WTC11 (cell line): ENCODE measurements at regions not wholly inside any gene's neighbourhood (a gene's known extent, or its start where the extent isn't known, plus 50 kb on each side); places are given as distances from the start of the nearest gene placed in this dataset.
"Not testable (repeated sequence)": the region's sequence is repeated elsewhere in the genome, so short reads cannot be mapped to it uniquely, and the experiment has no call there.

Source experiments
- ATAC-seq: fragments of 200-7000 bp; cut with Tn5 transposase; 2 replicates; pipeline ENCODE4 v1.10.0; 2021; ENCODE audit warnings: mild to moderate bottlenecking, moderate library complexity
- CTCF ChIA-PET: fragments of 300-600 bp; sonication (Branson Sonifier 250); formaldehyde crosslinking; loops from one replicate; lab custom pipeline; 2021; ENCODE audit warnings: antibody characterized with exemption; lab: Charles Lee
- POLR2A ChIA-PET: fragments of 350-600 bp; sonication (Branson Sonifier 250); formaldehyde crosslinking; loops from one replicate; lab custom pipeline; 2021; ENCODE audit warnings: antibody characterized with exemption; lab: Charles Lee
- DNase-seq: peaks from one replicate; pipeline ENCODE4 v3.0.0; 2021; ENCODE audit warnings: low spot score
- H3K27ac Mint-ChIP-seq: 2 replicates; pipeline ENCODE4 v1.8.0; 2021; ENCODE audit warnings: mixed read lengths
- H3K27me3 Mint-ChIP-seq: 2 replicates; pipeline ENCODE4 v1.8.0; 2021; ENCODE audit warnings: low read depth, mild to moderate bottlenecking, moderate library complexity, mixed read lengths
- H3K36me3 Mint-ChIP-seq: 2 replicates; pipeline ENCODE4 v1.8.0; 2021; ENCODE audit warnings: mixed read lengths
- H3K4me1 Mint-ChIP-seq: 2 replicates; pipeline ENCODE4 v1.8.0; 2022; ENCODE audit warnings: mixed read lengths
- H3K4me3 Mint-ChIP-seq: 2 replicates; pipeline ENCODE4 v1.8.0; 2021; ENCODE audit warnings: mild to moderate bottlenecking, moderate library complexity, mixed read lengths
- H3K9me3 Mint-ChIP-seq: 2 replicates; pipeline ENCODE4 v1.8.0; 2021; ENCODE audit warnings: mixed read lengths
- GRHL2 ChIP-seq: fragments of 250-450 bp; sonication (Bioruptor Pico); IDR thresholded peaks from 2 replicates; pipeline ENCODE4 v1.8.0; 2022; ENCODE audit warnings: mild to moderate bottlenecking, moderate library complexity; ENCODE audit not compliant: insufficient replicate concordance, severe bottlenecking
- JUN ChIP-seq: sonication (generic); formaldehyde crosslinking; IDR thresholded peaks from 2 replicates; pipeline ENCODE4 v1.8.0; 2023; ENCODE audit warnings: mild to moderate bottlenecking, missing genetic modification reagents
- KAT7 ChIP-seq: sonication (generic); formaldehyde crosslinking; IDR thresholded peaks from 2 replicates; pipeline ENCODE4 v1.8.1; 2023; ENCODE audit warnings: missing genetic modification reagents, mild to moderate bottlenecking, borderline replicate concordance
- MXD4 ChIP-seq: fragments of 250-450 bp; sonication (Bioruptor Pico); IDR thresholded peaks from 2 replicates; pipeline ENCODE4 v1.8.0; 2021; ENCODE audit warnings: mild to moderate bottlenecking, moderate library complexity, borderline replicate concordance
- NFYB ChIP-seq: sonication (generic); formaldehyde crosslinking; conservative IDR thresholded peaks from 2 replicates; pipeline ENCODE4 v1.8.0; 2022; ENCODE audit warnings: low read depth, missing genetic modification reagents
- RELA ChIP-seq: sonication (generic); formaldehyde crosslinking; IDR thresholded peaks from 2 replicates; pipeline ENCODE4 v1.8.1; 2022; ENCODE audit warnings: missing genetic modification reagents, mild to moderate bottlenecking, borderline replicate concordance
- SMAD3 ChIP-seq: sonication (generic); formaldehyde crosslinking; IDR thresholded peaks from 2 replicates; pipeline ENCODE4 v1.8.0; 2022; ENCODE audit warnings: missing genetic modification reagents, mild to moderate bottlenecking, borderline replicate concordance
- SOX15 ChIP-seq: fragments of 250-450 bp; sonication (Bioruptor Pico); IDR thresholded peaks from 2 replicates; pipeline ENCODE4 v1.9.0; 2021; ENCODE audit warnings: mild to moderate bottlenecking
- TEAD1 ChIP-seq: sonication (generic); formaldehyde crosslinking; IDR thresholded peaks from 2 replicates; pipeline ENCODE4 v1.8.0; 2022; ENCODE audit warnings: mild to moderate bottlenecking, missing genetic modification reagents
- ZNF138 ChIP-seq: sonication (generic); formaldehyde crosslinking; conservative IDR thresholded peaks from 2 replicates; pipeline ENCODE4 v1.8.1; 2022; ENCODE audit warnings: mild to moderate bottlenecking, moderate library complexity, missing genetic modification reagents
- ZNF396 ChIP-seq: fragments of 250-450 bp; sonication (Bioruptor Pico); IDR thresholded peaks from 2 replicates; pipeline ENCODE4 v1.8.0; 2021; ENCODE audit warnings: mild to moderate bottlenecking, moderate library complexity, borderline replicate concordance
- TF ChIP-seq, protein P1 (sequence below): sonication (generic); formaldehyde crosslinking; conservative IDR thresholded peaks from 2 replicates; pipeline ENCODE4 v1.8.1; 2022; ENCODE audit warnings: mild to moderate bottlenecking, missing genetic modification reagents
- TF ChIP-seq, protein P2 (sequence below): sonication (generic); formaldehyde crosslinking; conservative IDR thresholded peaks from 2 replicates; pipeline ENCODE4 v1.8.1; 2023; ENCODE audit warnings: mild to moderate bottlenecking, low read depth, missing genetic modification reagents, moderate library complexity
- TF ChIP-seq, protein P3 (sequence below): sonication (generic); formaldehyde crosslinking; IDR thresholded peaks from 2 replicates; pipeline ENCODE4 v1.8.0; 2022; ENCODE audit warnings: missing genetic modification reagents
- TF ChIP-seq, protein P4 (sequence below): sonication (generic); formaldehyde crosslinking; IDR thresholded peaks from 2 replicates; pipeline ENCODE4 v1.8.1; 2023; ENCODE audit warnings: mild to moderate bottlenecking, missing genetic modification reagents, moderate library complexity

DNA sequence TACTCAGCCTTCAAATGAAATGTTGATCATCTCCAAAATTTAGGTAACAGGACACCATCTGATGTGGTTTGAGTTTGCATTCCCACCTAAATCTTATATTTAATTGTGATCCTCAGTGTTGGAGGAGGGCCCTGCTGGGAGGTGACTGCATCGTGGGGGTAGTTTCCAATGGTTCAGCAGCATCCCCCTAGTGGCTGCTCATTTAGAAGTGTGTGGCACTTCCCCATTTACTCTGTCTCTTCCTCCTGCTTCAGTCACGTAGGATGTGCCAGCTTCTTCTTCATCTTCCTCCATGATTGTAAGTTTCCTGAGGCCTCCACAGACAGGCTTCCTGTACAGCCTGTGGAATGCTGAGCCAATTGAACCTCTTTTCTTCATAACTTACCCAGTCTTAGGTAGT lies 731.2 kb downstream of the USP25 start:
- peaks cover 4% of the 10 kb centered on the region for H3K4me1 Mint-ChIP-seq
- no peak overlapping the region for H3K27ac Mint-ChIP-seq
- ATAC-seq (peak; percentile 77), DNase-seq (peak; percentile 14)
- CTCF ChIA-PET = no interaction called here
- H3K36me3 Mint-ChIP-seq = peaks cover 22% of the 10 kb centered on the region
- POLR2A ChIA-PET = no interaction called here
- peaks cover 3% of the 10 kb centered on the region; the same call in 1 of the 2 replicates for H3K27me3 Mint-ChIP-seq
- H3K4me3 Mint-ChIP-seq = no peak overlapping the region
- TF ChIP-seq ZNF396 (CRISPR knock-in tag) = no peak
- TF ChIP-seq SMAD3 (CRISPR knock-in tag) = no peak
- no peak for TF ChIP-seq ZNF138
- TF ChIP-seq, protein P1, sequence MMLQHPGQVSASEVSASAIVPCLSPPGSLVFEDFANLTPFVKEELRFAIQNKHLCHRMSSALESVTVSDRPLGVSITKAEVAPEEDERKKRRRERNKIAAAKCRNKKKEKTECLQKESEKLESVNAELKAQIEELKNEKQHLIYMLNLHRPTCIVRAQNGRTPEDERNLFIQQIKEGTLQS = no peak
- no peak for TF ChIP-seq MXD4 (CRISPR knock-in tag)
- TF ChIP-seq SOX15 (CRISPR knock-in tag) = no peak
- TF ChIP-seq, protein P2, sequence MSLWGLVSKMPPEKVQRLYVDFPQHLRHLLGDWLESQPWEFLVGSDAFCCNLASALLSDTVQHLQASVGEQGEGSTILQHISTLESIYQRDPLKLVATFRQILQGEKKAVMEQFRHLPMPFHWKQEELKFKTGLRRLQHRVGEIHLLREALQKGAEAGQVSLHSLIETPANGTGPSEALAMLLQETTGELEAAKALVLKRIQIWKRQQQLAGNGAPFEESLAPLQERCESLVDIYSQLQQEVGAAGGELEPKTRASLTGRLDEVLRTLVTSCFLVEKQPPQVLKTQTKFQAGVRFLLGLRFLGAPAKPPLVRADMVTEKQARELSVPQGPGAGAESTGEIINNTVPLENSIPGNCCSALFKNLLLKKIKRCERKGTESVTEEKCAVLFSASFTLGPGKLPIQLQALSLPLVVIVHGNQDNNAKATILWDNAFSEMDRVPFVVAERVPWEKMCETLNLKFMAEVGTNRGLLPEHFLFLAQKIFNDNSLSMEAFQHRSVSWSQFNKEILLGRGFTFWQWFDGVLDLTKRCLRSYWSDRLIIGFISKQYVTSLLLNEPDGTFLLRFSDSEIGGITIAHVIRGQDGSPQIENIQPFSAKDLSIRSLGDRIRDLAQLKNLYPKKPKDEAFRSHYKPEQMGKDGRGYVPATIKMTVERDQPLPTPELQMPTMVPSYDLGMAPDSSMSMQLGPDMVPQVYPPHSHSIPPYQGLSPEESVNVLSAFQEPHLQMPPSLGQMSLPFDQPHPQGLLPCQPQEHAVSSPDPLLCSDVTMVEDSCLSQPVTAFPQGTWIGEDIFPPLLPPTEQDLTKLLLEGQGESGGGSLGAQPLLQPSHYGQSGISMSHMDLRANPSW = no peak
- TF ChIP-seq GRHL2 = no peak
- TF ChIP-seq RELA (CRISPR knock-in tag) = no peak
- TF ChIP-seq, all 79 proteins: peak for 0
- H3K9me3 Mint-ChIP-seq = peaks cover 35% of the 10 kb centered on the region

DNA sequence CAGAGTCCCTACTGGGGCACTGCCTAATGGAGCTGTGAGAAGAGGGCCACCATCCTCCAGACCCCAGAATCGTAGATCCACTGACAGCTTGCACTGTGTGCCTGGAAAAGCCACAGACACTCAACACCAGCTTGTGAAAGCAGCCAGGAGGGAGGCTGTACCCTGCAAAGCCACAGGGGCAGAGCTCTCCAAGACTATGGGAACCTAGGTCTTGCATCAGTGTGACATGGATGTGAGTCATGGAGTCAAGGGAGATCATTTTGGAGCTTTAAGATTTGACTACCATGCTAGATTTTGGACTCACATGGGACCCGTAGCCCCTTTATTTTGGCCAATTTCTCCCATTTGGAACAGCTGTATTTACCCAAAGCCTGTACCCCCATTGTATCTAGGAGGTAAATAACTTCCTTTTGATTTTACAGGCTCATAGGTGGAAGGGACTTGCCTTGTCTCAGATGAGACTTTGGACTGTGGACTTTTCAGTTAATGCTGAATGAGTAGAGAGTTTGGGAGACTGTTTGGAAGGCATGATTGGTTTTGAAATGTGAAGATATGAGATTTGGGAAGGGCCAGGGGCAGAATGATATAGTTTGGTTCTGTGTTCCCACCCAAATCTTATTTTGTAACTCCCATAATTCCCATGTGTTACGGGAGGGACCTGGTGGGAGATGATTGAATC lies 734.6 kb downstream of the USP25 start:
- DNase-seq, ATAC-seq, H3K27ac Mint-ChIP-seq, H3K27me3 Mint-ChIP-seq, H3K4me3 Mint-ChIP-seq, H3K4me1 Mint-ChIP-seq, CTCF ChIA-PET, POLR2A ChIA-PET: not testable (repeated sequence)
- Mint-ChIP-seq H3K36me3 (peaks cover 22% of the 10 kb centered on the region), H3K9me3 (peaks cover 35% of the 10 kb centered on the region)

DNA sequence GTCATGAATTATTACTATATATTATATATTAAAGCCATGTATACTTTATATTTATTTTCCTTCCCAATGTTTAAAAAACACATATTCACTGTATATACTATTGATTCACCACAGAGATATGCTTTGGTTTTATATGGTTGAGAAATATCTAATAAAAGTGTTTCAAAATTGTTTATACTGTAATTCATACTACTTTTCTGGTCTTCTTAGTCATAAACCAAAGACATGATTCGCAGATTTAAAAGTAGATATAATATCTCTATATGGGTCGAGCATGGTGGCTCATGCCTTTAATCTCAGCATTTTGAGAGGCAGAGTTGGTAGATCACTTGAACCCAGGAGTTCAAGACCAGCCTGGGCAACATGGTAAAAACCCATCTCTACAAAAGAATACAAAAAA lies 738.4 kb downstream of the USP25 start:
- CTCF ChIA-PET = no interaction called here
- ATAC-seq (no peak), DNase-seq (no peak)
- no peak overlapping the region for H3K4me3 Mint-ChIP-seq
- no peak overlapping the region for H3K27ac Mint-ChIP-seq
- peaks cover 18% of the 10 kb centered on the region for H3K36me3 Mint-ChIP-seq
- peaks cover 19% of the 10 kb centered on the region for H3K9me3 Mint-ChIP-seq
- no peaks in the 10 kb centered on the region for H3K4me1 Mint-ChIP-seq
- H3K27me3 Mint-ChIP-seq = peaks cover 3% of the 10 kb centered on the region; the same call in 1 of the 2 replicates
- no peak for TF ChIP-seq KAT7
- TF ChIP-seq NFYB = no peak
- POLR2A ChIA-PET = no interaction called here

DNA sequence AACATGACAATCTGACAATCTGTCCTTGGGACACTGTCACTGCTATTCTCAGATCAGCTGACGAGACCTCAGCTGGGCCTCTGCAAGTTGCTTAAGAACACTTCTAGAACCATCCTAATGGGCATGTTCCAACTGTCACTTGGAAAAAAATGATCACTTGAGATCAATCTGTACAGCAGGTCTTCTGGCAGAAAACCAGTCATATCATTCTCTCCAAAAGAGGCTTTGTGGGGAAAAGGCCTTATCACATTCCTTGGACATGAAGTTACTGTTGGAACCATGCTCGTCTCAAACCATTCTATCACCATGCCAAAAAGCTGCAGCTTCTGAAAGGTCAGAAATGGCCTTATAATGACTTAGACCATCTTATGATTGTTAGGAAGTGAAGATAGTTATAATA lies 744.2 kb downstream of the USP25 start:
- ChIA-PET POLR2A (no interaction called here), CTCF (no interaction called here)
- ATAC-seq (no peak), DNase-seq (no peak)
- no peak overlapping the region for H3K4me3 Mint-ChIP-seq
- TF ChIP-seq, protein P3, sequence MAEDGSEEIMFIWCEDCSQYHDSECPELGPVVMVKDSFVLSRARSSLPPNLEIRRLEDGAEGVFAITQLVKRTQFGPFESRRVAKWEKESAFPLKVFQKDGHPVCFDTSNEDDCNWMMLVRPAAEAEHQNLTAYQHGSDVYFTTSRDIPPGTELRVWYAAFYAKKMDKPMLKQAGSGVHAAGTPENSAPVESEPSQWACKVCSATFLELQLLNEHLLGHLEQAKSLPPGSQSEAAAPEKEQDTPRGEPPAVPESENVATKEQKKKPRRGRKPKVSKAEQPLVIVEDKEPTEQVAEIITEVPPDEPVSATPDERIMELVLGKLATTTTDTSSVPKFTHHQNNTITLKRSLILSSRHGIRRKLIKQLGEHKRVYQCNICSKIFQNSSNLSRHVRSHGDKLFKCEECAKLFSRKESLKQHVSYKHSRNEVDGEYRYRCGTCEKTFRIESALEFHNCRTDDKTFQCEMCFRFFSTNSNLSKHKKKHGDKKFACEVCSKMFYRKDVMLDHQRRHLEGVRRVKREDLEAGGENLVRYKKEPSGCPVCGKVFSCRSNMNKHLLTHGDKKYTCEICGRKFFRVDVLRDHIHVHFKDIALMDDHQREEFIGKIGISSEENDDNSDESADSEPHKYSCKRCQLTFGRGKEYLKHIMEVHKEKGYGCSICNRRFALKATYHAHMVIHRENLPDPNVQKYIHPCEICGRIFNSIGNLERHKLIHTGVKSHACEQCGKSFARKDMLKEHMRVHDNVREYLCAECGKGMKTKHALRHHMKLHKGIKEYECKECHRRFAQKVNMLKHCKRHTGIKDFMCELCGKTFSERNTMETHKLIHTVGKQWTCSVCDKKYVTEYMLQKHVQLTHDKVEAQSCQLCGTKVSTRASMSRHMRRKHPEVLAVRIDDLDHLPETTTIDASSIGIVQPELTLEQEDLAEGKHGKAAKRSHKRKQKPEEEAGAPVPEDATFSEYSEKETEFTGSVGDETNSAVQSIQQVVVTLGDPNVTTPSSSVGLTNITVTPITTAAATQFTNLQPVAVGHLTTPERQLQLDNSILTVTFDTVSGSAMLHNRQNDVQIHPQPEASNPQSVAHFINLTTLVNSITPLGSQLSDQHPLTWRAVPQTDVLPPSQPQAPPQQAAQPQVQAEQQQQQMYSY (CRISPR knock-in tag) = no peak
- TF ChIP-seq, protein P2 = no peak
- TF ChIP-seq JUN (CRISPR knock-in tag) = no peak
- TF ChIP-seq TEAD1 (CRISPR knock-in tag) = no peak
- TF ChIP-seq, protein P4, sequence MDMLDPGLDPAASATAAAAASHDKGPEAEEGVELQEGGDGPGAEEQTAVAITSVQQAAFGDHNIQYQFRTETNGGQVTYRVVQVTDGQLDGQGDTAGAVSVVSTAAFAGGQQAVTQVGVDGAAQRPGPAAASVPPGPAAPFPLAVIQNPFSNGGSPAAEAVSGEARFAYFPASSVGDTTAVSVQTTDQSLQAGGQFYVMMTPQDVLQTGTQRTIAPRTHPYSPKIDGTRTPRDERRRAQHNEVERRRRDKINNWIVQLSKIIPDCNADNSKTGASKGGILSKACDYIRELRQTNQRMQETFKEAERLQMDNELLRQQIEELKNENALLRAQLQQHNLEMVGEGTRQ (CRISPR knock-in tag) = no peak
- peaks cover 16% of the 10 kb centered on the region for H3K9me3 Mint-ChIP-seq
- no peaks in the 10 kb centered on the region for H3K36me3 Mint-ChIP-seq
- no peaks in the 10 kb centered on the region for H3K4me1 Mint-ChIP-seq
- H3K27me3 Mint-ChIP-seq = no peaks in the 10 kb centered on the region
- no peak overlapping the region for H3K27ac Mint-ChIP-seq
